Hepatocyte (in vitro differentiated cells): ENCODE measurements at regions not wholly inside any gene's neighbourhood (a gene's known extent, or its start where the extent isn't known, plus 50 kb on each side); places are given as distances from the start of the nearest gene placed in this dataset. TPM values are rescaled to one million over a fixed set of nuclear protein-coding genes. Genes with fewer than 3 reads are reported as not detected.
A peak's percentile ranks its signal among the peaks of the same experiment; 100 is the strongest.

Source experiments
- DNase-seq: peaks from one replicate; pipeline ENCODE4 v3.0.0-alpha.2; 2016; ENCODE audit warnings: low spot score
- H2AFZ ChIP-seq: fragments of 200-600 bp; sonication (generic); 2 replicates; pipeline ENCODE4 v1.6.0; 2016; ENCODE audit warnings: antibody characterized with exemption, mild to moderate bottlenecking
- H3K27ac ChIP-seq: fragments of 200-600 bp; sonication (generic); 2 replicates; pipeline ENCODE4 v1.5.1; 2016; ENCODE audit warnings: mild to moderate bottlenecking
- H3K27me3 ChIP-seq: fragments of 200-600 bp; sonication (generic); 2 replicates; pipeline ENCODE4 v1.6.1; 2016
- H3K36me3 ChIP-seq: fragments of 200-600 bp; sonication (generic); replicated peaks from 2 replicates; pipeline ENCODE4 v1.5.1; 2016; ENCODE audit warnings: low read depth; ENCODE audit not compliant: insufficient read depth
- H3K4me1 ChIP-seq: fragments of 200-600 bp; sonication (generic); 2 replicates; pipeline ENCODE4 v1.5.1; 2016; ENCODE audit warnings: mild to moderate bottlenecking, moderate library complexity; ENCODE audit not compliant: insufficient read depth
- H3K4me2 ChIP-seq: fragments of 200-600 bp; sonication (generic); 2 replicates; pipeline ENCODE4 v1.6.0; 2016
- H3K4me3 ChIP-seq: fragments of 200-600 bp; sonication (generic); 2 replicates; pipeline ENCODE4 v1.5.1; 2016; ENCODE audit warnings: mild to moderate bottlenecking
- H3K79me2 ChIP-seq: fragments of 200-600 bp; sonication (generic); 2 replicates; pipeline ENCODE4 v1.6.0; 2017; ENCODE audit warnings: mild to moderate bottlenecking
- H3K9me2 ChIP-seq: fragments of 200-600 bp; sonication (generic); replicated peaks from 2 replicates; pipeline ENCODE4 v1.6.0; 2017; ENCODE audit warnings: mild to moderate bottlenecking; ENCODE audit not compliant: insufficient read depth
- H3K9me3 ChIP-seq: fragments of 200-600 bp; sonication (generic); 2 replicates; pipeline ENCODE4 v1.5.1; 2016; ENCODE audit warnings: low read depth, mild to moderate bottlenecking
- H4K20me1 ChIP-seq: fragments of 200-600 bp; sonication (generic); 2 replicates; pipeline ENCODE4 v1.6.0; 2016; ENCODE audit warnings: mild to moderate bottlenecking; ENCODE audit not compliant: insufficient read depth, poor library complexity, severe bottlenecking
- CTCF ChIP-seq: fragments of 200-600 bp; sonication (generic); IDR thresholded peaks from 2 replicates; pipeline ENCODE4 v1.5.1; 2016; ENCODE audit warnings: antibody characterized with exemption, mild to moderate bottlenecking; ENCODE audit not compliant: poor library complexity
- EZH2 ChIP-seq: fragments of 200-600 bp; sonication (generic); IDR thresholded peaks from 2 replicates; pipeline ENCODE4 v1.6.1; 2016; ENCODE audit warnings: antibody characterized with exemption, mild to moderate bottlenecking, borderline replicate concordance
- EZH2phosphoT487 ChIP-seq: fragments of 200-600 bp; sonication (generic); IDR thresholded peaks from one replicate; pipeline ENCODE4 v1.6.1; 2018; ENCODE audit warnings: antibody characterized with exemption, mild to moderate bottlenecking, low read depth, moderate library complexity; ENCODE audit not compliant: unreplicated experiment, severe bottlenecking
- WGBS: methylation state at CpG from one replicate; pipeline ENCODE4 v1.1.6; 2016; ENCODE audit warnings: low lambda C conversion rate; ENCODE audit errors: missing lambda C conversion rate; 5-methylcytosine and 5-hydroxymethylcytosine counted together
- small RNA-seq: library from RNA; depleted of rRNA; stranded (forward); fragments of <200 nt; gene quantifications from one replicate; pipeline ENCODE3, GENCODE V24; 2014

GRCh38 chr11:123247496-123247799 lies 52.4 kb upstream of the CLMP start:
- no peak overlapping the region for H3K27ac ChIP-seq
- 55% methylated on average over 3 of the region's 3 CpGs for WGBS
- no peaks in the 10 kb centered on the region for H3K79me2 ChIP-seq
- DNase-seq, result no peak
- no peaks in the 10 kb centered on the region for H3K9me2 ChIP-seq
- no peak overlapping the region for H2AFZ ChIP-seq
- TF ChIP-seq CTCF, result peak; percentile 1
- no peak for TF ChIP-seq EZH2phosphoT487
- TF ChIP-seq EZH2, result no peak
- H3K9me3 ChIP-seq, result no peaks in the 10 kb centered on the region
- H4K20me1 ChIP-seq, result no peaks in the 10 kb centered on the region
- H3K27me3 ChIP-seq, result no peaks in the 10 kb centered on the region
- H3K4me2 ChIP-seq, result no peak overlapping the region
- H3K4me3 ChIP-seq, result no peak overlapping the region
- H3K4me1 ChIP-seq, result no peaks in the 10 kb centered on the region
- no peaks in the 10 kb centered on the region for H3K36me3 ChIP-seq

- 13% methylated on average over 13 of the region's 13 CpGs for WGBS
- peak overlapping the region; percentile 46 for H2AFZ ChIP-seq
Measured at GRCh38 chr11:123246749-123247495, 51.9 kb upstream of the CLMP start.

GRCh38 chr11:123245567-123245966 lies 50.5 kb upstream of the CLMP start:
- WGBS, result 88% methylated on average over 6 of the region's 6 CpGs
- H3K4me1 ChIP-seq, result no peaks in the 10 kb centered on the region

More at GRCh38 chr11:123246749-123247495, 51.9 kb upstream of the CLMP start:
- H3K9me2 ChIP-seq, result no peaks in the 10 kb centered on the region
- DNase-seq, result peak; percentile 90
- peak overlapping the region; percentile 40 for H3K4me2 ChIP-seq
- H3K27me3 ChIP-seq, result no peaks in the 10 kb centered on the region
- no peaks in the 10 kb centered on the region for H3K36me3 ChIP-seq
- H3K27ac ChIP-seq, result no peak overlapping the region
- no peaks in the 10 kb centered on the region for H3K79me2 ChIP-seq
- no peaks in the 10 kb centered on the region for H3K9me3 ChIP-seq
- peak; percentile 97 for TF ChIP-seq CTCF
- no peak for TF ChIP-seq EZH2
- H3K4me1 ChIP-seq, result no peaks in the 10 kb centered on the region
- no peak overlapping the region for H3K4me3 ChIP-seq
- H4K20me1 ChIP-seq, result no peaks in the 10 kb centered on the region

More at GRCh38 chr11:123245567-123245966, 50.5 kb upstream of the CLMP start:
- Histone ChIP-seq H4K20me1 (no peaks in the 10 kb centered on the region), H3K4me2 (no peak overlapping the region), H2AFZ (no peak overlapping the region), H3K36me3 (no peaks in the 10 kb centered on the region), H3K79me2 (no peaks in the 10 kb centered on the region), H3K27ac (no peak overlapping the region), H3K27me3 (no peaks in the 10 kb centered on the region), H3K4me3 (no peak overlapping the region), H3K9me2 (no peaks in the 10 kb centered on the region), H3K9me3 (no peaks in the 10 kb centered on the region)
- no peak for DNase-seq
- no peak for TF ChIP-seq EZH2phosphoT487
- no peak for TF ChIP-seq EZH2
- TF ChIP-seq CTCF, result no peak

Small RNA genes lying in the stretch of these regions (small RNA-seq; reads per million reads assigned to genes)
- gene RF00096, result not detected
